ENCODE measurements at regions not wholly inside any gene's neighbourhood (a gene's known extent, or its start where the extent isn't known, plus 50 kb on each side); places are given as distances from the start of the nearest gene placed in this dataset.

- Histone ChIP-seq H3K4me1 (ENCODE audit: insufficient read depth, low read length, poor library complexity, severe bottlenecking) (no peaks in the 10 kb centered on the region), H3K9me3 (ENCODE audit: insufficient read depth, low read depth, low read length) (no peaks in the 10 kb centered on the region), H3K9me2 (replicated peaks; ENCODE audit: low read depth, low read length) (no peaks in the 10 kb centered on the region), H3K36me3 (ENCODE audit: insufficient read depth, low read length) (no peaks in the 10 kb centered on the region), H2AFZ (ENCODE audit: low read length) (no peak overlapping the region), H3K9ac (ENCODE audit: low read depth, low read length, poor library complexity, severe bottlenecking) (no peak overlapping the region), H3K4me3 (ENCODE audit: low read length, poor library complexity, severe bottlenecking) (no peak overlapping the region), H3K4me2 (ENCODE audit: low read depth, low read length, poor library complexity, severe bottlenecking) (no peak overlapping the region), H4K20me1 (ENCODE audit: insufficient read depth, low read length, poor library complexity, severe bottlenecking) (no peaks in the 10 kb centered on the region), H3K79me2 (ENCODE audit: insufficient read depth, low read length) (no peaks in the 10 kb centered on the region), H3F3A (ENCODE audit: low read depth) (no peaks in the 10 kb centered on the region), H3K27me3 (ENCODE audit: insufficient read depth, low read length, poor library complexity, severe bottlenecking) (no peaks in the 10 kb centered on the region)
- no peak for TF ChIP-seq EZH2phosphoT487 (IDR thresholded peaks at IDR 0.05; ENCODE audit: borderline replicate concordance)
- no peak for TF ChIP-seq CTCF (conservative IDR thresholded peaks at IDR 0.05; ENCODE audit: low read length)
Observed at GRCh38 chr12:93960521-93960920, 187.9 kb upstream of the PLXNC1 start.

- Histone ChIP-seq H3K9me3 (ENCODE audit: insufficient read depth, low read depth, low read length) (no peaks in the 10 kb centered on the region), H3K79me2 (ENCODE audit: insufficient read depth, low read length) (no peaks in the 10 kb centered on the region), H3K9me2 (replicated peaks; ENCODE audit: low read depth, low read length) (no peaks in the 10 kb centered on the region), H3K4me1 (ENCODE audit: insufficient read depth, low read length, poor library complexity, severe bottlenecking) (no peaks in the 10 kb centered on the region), H3F3A (ENCODE audit: low read depth) (no peaks in the 10 kb centered on the region), H3K4me3 (ENCODE audit: low read length, poor library complexity, severe bottlenecking) (no peak overlapping the region), H4K20me1 (ENCODE audit: insufficient read depth, low read length, poor library complexity, severe bottlenecking) (no peaks in the 10 kb centered on the region), H3K36me3 (ENCODE audit: insufficient read depth, low read length) (no peaks in the 10 kb centered on the region), H3K27me3 (ENCODE audit: insufficient read depth, low read length, poor library complexity, severe bottlenecking) (no peaks in the 10 kb centered on the region), H3K9ac (ENCODE audit: low read depth, low read length, poor library complexity, severe bottlenecking) (no peak overlapping the region), H3K4me2 (ENCODE audit: low read depth, low read length, poor library complexity, severe bottlenecking) (no peak overlapping the region), H2AFZ (ENCODE audit: low read length) (no peak overlapping the region)
- TF ChIP-seq CTCF (conservative IDR thresholded peaks at IDR 0.05; ENCODE audit: low read length) (no peak), EZH2phosphoT487 (IDR thresholded peaks at IDR 0.05; ENCODE audit: borderline replicate concordance) (no peak)
Observed at GRCh38 chr12:93962336-93962735, 186.0 kb upstream of the PLXNC1 start.

GRCh38 chr12:93964936-93965335 is 183.4 kb upstream of the PLXNC1 start:
- Histone ChIP-seq H2AFZ (ENCODE audit: low read length) (no peak overlapping the region), H3K27me3 (ENCODE audit: insufficient read depth, low read length, poor library complexity, severe bottlenecking) (no peaks in the 10 kb centered on the region), H3K4me3 (ENCODE audit: low read length, poor library complexity, severe bottlenecking) (no peak overlapping the region), H3K9me3 (ENCODE audit: insufficient read depth, low read depth, low read length) (no peaks in the 10 kb centered on the region), H3K9ac (ENCODE audit: low read depth, low read length, poor library complexity, severe bottlenecking) (no peak overlapping the region), H4K20me1 (ENCODE audit: insufficient read depth, low read length, poor library complexity, severe bottlenecking) (no peaks in the 10 kb centered on the region), H3F3A (ENCODE audit: low read depth) (no peaks in the 10 kb centered on the region), H3K9me2 (replicated peaks; ENCODE audit: low read depth, low read length) (no peaks in the 10 kb centered on the region), H3K4me2 (ENCODE audit: low read depth, low read length, poor library complexity, severe bottlenecking) (no peak overlapping the region), H3K4me1 (ENCODE audit: insufficient read depth, low read length, poor library complexity, severe bottlenecking) (peaks cover 15% of the 10 kb centered on the region), H3K36me3 (ENCODE audit: insufficient read depth, low read length) (no peaks in the 10 kb centered on the region), H3K79me2 (ENCODE audit: insufficient read depth, low read length) (no peaks in the 10 kb centered on the region)
- no peak for TF ChIP-seq EZH2phosphoT487 (IDR thresholded peaks at IDR 0.05; ENCODE audit: borderline replicate concordance)
- no peak for TF ChIP-seq CTCF (conservative IDR thresholded peaks at IDR 0.05; ENCODE audit: low read length)

Data from Loucy (cell line).